SK-N-SH (cell line): ENCODE measurements at regions not wholly inside any gene's neighbourhood (a gene's known extent, or its start where the extent isn't known, plus 50 kb on each side); places are given as distances from the start of the nearest gene placed in this dataset.

Experiments
- RCOR1 ChIP-seq: fragments of 150-350 bp; IDR thresholded peaks from 2 replicates; pipeline ENCODE4 v1.6.1; 2017; ENCODE audit warnings: antibody characterized with exemption, low read length
- TF ChIP-seq, protein P1 (sequence below): fragments of 150-350 bp; IDR thresholded peaks from 2 replicates; pipeline ENCODE4 v1.6.1; 2017; ENCODE audit warnings: antibody characterized with exemption, low read length, low read depth, borderline replicate concordance
- TF ChIP-seq, protein P2 (sequence below): IDR thresholded peaks from 2 replicates; pipeline ENCODE4 v1.6.1; 2012; ENCODE audit warnings: mild to moderate bottlenecking, low read depth, low read length, moderate library complexity
- TF ChIP-seq, protein P3 (sequence below): fragments of 200-600 bp; sonication (generic); IDR thresholded peaks from 2 replicates; pipeline ENCODE4 v1.6.1; 2017; ENCODE audit warnings: antibody characterized with exemption, mild to moderate bottlenecking, moderate library complexity

DNA sequence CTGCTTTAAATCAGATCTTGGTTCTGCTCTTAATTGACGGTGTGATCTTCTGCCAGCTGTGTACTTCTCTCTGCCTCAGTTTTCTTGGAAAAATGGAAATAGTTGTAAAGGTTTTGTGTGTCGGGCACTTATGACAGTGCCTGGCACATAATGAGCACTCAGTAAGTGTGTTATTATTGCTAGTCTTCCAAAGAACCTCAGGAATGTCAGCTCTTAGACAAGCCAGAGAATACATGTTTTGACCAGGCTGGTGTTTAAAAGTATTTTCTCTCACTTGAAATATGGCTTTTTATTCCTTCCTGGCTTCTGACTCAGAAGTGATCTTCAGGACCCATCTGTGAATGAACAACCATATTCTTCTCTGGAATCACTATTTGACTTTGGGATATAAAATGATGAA, 304.1 kb downstream of the SNAPC1 start:
- TF ChIP-seq, protein P1, sequence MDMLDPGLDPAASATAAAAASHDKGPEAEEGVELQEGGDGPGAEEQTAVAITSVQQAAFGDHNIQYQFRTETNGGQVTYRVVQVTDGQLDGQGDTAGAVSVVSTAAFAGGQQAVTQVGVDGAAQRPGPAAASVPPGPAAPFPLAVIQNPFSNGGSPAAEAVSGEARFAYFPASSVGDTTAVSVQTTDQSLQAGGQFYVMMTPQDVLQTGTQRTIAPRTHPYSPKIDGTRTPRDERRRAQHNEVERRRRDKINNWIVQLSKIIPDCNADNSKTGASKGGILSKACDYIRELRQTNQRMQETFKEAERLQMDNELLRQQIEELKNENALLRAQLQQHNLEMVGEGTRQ = no peak
- TF ChIP-seq, protein P2, sequence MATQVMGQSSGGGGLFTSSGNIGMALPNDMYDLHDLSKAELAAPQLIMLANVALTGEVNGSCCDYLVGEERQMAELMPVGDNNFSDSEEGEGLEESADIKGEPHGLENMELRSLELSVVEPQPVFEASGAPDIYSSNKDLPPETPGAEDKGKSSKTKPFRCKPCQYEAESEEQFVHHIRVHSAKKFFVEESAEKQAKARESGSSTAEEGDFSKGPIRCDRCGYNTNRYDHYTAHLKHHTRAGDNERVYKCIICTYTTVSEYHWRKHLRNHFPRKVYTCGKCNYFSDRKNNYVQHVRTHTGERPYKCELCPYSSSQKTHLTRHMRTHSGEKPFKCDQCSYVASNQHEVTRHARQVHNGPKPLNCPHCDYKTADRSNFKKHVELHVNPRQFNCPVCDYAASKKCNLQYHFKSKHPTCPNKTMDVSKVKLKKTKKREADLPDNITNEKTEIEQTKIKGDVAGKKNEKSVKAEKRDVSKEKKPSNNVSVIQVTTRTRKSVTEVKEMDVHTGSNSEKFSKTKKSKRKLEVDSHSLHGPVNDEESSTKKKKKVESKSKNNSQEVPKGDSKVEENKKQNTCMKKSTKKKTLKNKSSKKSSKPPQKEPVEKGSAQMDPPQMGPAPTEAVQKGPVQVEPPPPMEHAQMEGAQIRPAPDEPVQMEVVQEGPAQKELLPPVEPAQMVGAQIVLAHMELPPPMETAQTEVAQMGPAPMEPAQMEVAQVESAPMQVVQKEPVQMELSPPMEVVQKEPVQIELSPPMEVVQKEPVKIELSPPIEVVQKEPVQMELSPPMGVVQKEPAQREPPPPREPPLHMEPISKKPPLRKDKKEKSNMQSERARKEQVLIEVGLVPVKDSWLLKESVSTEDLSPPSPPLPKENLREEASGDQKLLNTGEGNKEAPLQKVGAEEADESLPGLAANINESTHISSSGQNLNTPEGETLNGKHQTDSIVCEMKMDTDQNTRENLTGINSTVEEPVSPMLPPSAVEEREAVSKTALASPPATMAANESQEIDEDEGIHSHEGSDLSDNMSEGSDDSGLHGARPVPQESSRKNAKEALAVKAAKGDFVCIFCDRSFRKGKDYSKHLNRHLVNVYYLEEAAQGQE = no peak
- TF ChIP-seq RCOR1 = no peak
- TF ChIP-seq, protein P3, sequence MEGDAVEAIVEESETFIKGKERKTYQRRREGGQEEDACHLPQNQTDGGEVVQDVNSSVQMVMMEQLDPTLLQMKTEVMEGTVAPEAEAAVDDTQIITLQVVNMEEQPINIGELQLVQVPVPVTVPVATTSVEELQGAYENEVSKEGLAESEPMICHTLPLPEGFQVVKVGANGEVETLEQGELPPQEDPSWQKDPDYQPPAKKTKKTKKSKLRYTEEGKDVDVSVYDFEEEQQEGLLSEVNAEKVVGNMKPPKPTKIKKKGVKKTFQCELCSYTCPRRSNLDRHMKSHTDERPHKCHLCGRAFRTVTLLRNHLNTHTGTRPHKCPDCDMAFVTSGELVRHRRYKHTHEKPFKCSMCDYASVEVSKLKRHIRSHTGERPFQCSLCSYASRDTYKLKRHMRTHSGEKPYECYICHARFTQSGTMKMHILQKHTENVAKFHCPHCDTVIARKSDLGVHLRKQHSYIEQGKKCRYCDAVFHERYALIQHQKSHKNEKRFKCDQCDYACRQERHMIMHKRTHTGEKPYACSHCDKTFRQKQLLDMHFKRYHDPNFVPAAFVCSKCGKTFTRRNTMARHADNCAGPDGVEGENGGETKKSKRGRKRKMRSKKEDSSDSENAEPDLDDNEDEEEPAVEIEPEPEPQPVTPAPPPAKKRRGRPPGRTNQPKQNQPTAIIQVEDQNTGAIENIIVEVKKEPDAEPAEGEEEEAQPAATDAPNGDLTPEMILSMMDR = no peak
